GM13976 (cell line): ENCODE measurements at regions not wholly inside any gene's neighbourhood (a gene's known extent, or its start where the extent isn't known, plus 50 kb on each side); places are given as distances from the start of the nearest gene placed in this dataset.

Experiments used
- DNase-seq: peaks from one replicate; pipeline ENCODE4 v3.0.0; 2012; ENCODE audit warnings: low spot score
- CTCF ChIP-seq: IDR thresholded peaks from 2 replicates; pipeline ENCODE4 v1.5.1; 2012; ENCODE audit warnings: borderline replicate concordance, mild to moderate bottlenecking; ENCODE audit not compliant: insufficient read depth; ENCODE audit errors: extremely low read depth, missing control alignments, control extremely low read depth
- in situ Hi-C: fragments of 300-500 bp; cut with MboI; formaldehyde crosslinking; loops from one replicate; pipeline ENCODE4 v1.12.0; 2022; ENCODE audit warnings: low sequenced_read_pairs, mixed read lengths, inconsistent platforms; ENCODE audit not compliant: unreplicated experiment

GRCh38 chr1:168421399-168422004 lies 122.3 kb downstream of the XCL2 start:
- TF ChIP-seq CTCF, result no peak
- in situ Hi-C loops, result no loop called here
- no peak for DNase-seq

GRCh38 chr1:168420177-168420576 lies 123.6 kb downstream of the XCL2 start:
- TF ChIP-seq CTCF, result no peak
- DNase-seq, result no peak
- in situ Hi-C loops, result no loop called here

GRCh38 chr1:168419736-168420135 lies 124.1 kb downstream of the XCL2 start:
- in situ Hi-C loops, result no loop called here
- no peak for DNase-seq
- no peak for TF ChIP-seq CTCF

GRCh38 chr1:168416220-168416619 lies 127.6 kb downstream of the XCL2 start:
- TF ChIP-seq CTCF, result no peak
- in situ Hi-C loops, result no loop called here
- DNase-seq, result no peak

GRCh38 chr1:168414914-168415313 lies 128.9 kb downstream of the XCL2 start:
- in situ Hi-C loops, result no loop called here
- TF ChIP-seq CTCF, result no peak
- no peak for DNase-seq

GRCh38 chr1:168410464-168410863 lies 129.8 kb downstream of the TBX19 start:
- DNase-seq, result no peak
- TF ChIP-seq CTCF, result no peak
- in situ Hi-C loops, result no loop called here
